ENCODE measurements at regions not wholly inside any gene's neighbourhood (a gene's known extent, or its start where the extent isn't known, plus 50 kb on each side); places are given as distances from the start of the nearest gene placed in this dataset.
A peak's percentile ranks its signal among the peaks of the same experiment; 100 is the strongest.

GRCh38 chr1:60137406-60137805 is 63.8 kb upstream of the C1orf87 start:
- no peak overlapping the region for H3K9ac ChIP-seq (ENCODE audit: insufficient read length)
- H3K4me3 ChIP-seq = no peak overlapping the region
- DNase-seq (ENCODE audit: low read depth, low spot score) = no peak
- H3K36me3 ChIP-seq (ENCODE audit: insufficient read depth, low read length) = no peaks in the 10 kb centered on the region
- no peak for TF ChIP-seq POLR2AphosphoS5 (IDR thresholded peaks at IDR 0.05; ENCODE audit: borderline replicate concordance, low read depth, low read length)
- no peak for TF ChIP-seq EZH2 (IDR thresholded peaks at IDR 0.05)
- no peak for TF ChIP-seq FOXP2 (optimal IDR thresholded peaks at IDR 0.05; ENCODE audit: control extremely low read depth, extremely low read length, insufficient read depth)
- H3K27ac ChIP-seq = no peak overlapping the region
- H3K9me3 ChIP-seq (ENCODE audit: low read depth, low read length) = no peaks in the 10 kb centered on the region

DNA sequence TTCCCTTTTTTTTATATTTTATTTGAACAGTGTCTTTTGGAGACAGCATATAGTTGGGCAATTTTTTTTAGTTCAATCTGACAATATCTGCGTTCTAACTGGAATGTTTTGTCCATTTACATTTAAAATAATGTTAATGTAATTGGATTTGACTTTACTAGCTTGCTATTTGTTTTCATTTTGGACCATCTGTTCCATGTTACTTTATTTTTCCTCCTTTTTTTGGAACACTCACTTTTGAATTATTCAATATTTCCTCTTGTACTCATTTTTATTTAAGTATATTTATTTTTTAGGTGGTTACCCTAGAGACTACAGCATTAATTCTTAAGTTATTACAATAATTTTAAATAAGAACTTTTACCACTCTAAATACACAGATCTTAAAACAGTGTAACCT is 62.8 kb upstream of the C1orf87 start:
- no peak for DNase-seq (ENCODE audit: low read depth, low spot score)
- Histone ChIP-seq H3K9me3 (ENCODE audit: low read depth, low read length) (no peaks in the 10 kb centered on the region), H3K36me3 (ENCODE audit: insufficient read depth, low read length) (no peaks in the 10 kb centered on the region), H3K4me3 (no peak overlapping the region), H3K27ac (no peak overlapping the region), H3K9ac (ENCODE audit: insufficient read length) (no peak overlapping the region)
- TF ChIP-seq FOXP2 (optimal IDR thresholded peaks at IDR 0.05; ENCODE audit: control extremely low read depth, extremely low read length, insufficient read depth) (no peak), POLR2AphosphoS5 (IDR thresholded peaks at IDR 0.05; ENCODE audit: borderline replicate concordance, low read depth, low read length) (no peak)

- no peak overlapping the region for H3K4me3 ChIP-seq
- H3K36me3 ChIP-seq (ENCODE audit: insufficient read depth, low read length) = no peaks in the 10 kb centered on the region
- no peak overlapping the region for H3K9ac ChIP-seq (ENCODE audit: insufficient read length)
- TF ChIP-seq EZH2 (IDR thresholded peaks at IDR 0.05) (no peak), POLR2AphosphoS5 (IDR thresholded peaks at IDR 0.05; ENCODE audit: borderline replicate concordance, low read depth, low read length) (no peak), FOXP2 (optimal IDR thresholded peaks at IDR 0.05; ENCODE audit: control extremely low read depth, extremely low read length, insufficient read depth) (no peak)
- no peaks in the 10 kb centered on the region for H3K9me3 ChIP-seq (ENCODE audit: low read depth, low read length)
- no peak for DNase-seq (ENCODE audit: low read depth, low spot score)
- no peak overlapping the region for H3K27ac ChIP-seq
Measured at GRCh38 chr1:60134716-60135115, 61.1 kb upstream of the C1orf87 start.

DNA sequence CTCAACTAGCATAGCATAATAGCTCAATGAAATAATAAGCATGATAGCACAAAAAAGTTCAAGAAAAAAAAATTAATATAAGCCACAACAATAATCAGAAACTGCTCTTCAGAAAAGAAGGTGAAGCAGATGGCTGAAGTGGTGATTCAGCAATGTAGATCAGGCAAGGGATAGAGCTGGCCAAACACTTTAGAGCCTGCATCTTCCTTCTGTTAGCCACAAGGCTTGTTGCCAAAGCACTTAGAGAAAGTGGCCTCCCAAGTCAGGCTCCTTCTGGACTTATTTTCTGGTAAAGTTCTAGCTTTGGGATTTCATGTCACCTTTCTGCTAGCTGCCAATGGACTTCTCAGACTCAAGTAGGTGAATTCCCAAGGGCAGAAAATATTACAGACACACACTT is 60.3 kb upstream of the C1orf87 start:
- Histone ChIP-seq H3K9ac (ENCODE audit: insufficient read length) (no peak overlapping the region), H3K36me3 (ENCODE audit: insufficient read depth, low read length) (no peaks in the 10 kb centered on the region), H3K27ac (peak overlapping the region; percentile 89), H3K9me3 (ENCODE audit: low read depth, low read length) (no peaks in the 10 kb centered on the region), H3K4me3 (peak overlapping the region; percentile 67)
- no peak for DNase-seq (ENCODE audit: low read depth, low spot score)
- TF ChIP-seq POLR2AphosphoS5 (IDR thresholded peaks at IDR 0.05; ENCODE audit: borderline replicate concordance, low read depth, low read length) (no peak), EZH2 (IDR thresholded peaks at IDR 0.05) (no peak), FOXP2 (optimal IDR thresholded peaks at IDR 0.05; ENCODE audit: control extremely low read depth, extremely low read length, insufficient read depth) (no peak)

DNA sequence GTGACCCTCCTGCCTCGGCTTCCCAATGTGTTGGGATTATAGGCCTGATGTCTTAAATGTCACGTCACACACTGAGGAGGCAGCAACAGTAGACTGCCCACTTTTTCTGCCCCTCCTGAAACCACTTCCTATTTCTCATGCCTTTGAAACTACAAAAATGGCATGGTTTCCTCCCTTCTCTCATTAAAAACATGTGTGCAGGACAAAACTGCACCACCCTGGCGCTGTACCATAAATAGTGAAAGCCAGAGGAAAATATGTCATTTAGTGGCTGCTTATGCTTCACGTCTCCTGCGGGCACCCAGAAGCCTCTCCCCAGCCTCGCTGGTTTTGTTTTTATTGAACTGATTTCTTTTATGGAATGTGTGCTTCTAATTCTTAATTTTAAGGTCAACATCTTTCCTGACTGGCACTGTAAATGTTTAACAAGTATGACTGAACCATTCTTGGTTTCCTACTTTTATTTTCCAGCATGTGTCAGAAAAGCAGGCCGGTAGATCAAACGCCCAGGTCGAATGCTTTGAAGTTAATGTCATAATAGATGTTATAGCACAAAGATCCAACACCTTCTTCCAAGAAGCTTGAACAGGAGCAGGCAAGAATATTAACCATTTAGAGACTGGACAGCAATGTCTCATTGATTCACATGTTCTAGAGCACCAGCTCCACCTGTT is 59.6 kb upstream of the C1orf87 start:
- Histone ChIP-seq H3K9me3 (ENCODE audit: low read depth, low read length) (no peaks in the 10 kb centered on the region), H3K9ac (ENCODE audit: insufficient read length) (no peak overlapping the region), H3K27ac (peak overlapping the region; percentile 89), H3K36me3 (ENCODE audit: insufficient read depth, low read length) (no peaks in the 10 kb centered on the region), H3K4me3 (peak overlapping the region; percentile 67)
- TF ChIP-seq POLR2AphosphoS5 (IDR thresholded peaks at IDR 0.05; ENCODE audit: borderline replicate concordance, low read depth, low read length) = no peak
- DNase-seq (ENCODE audit: low read depth, low spot score) = peak; percentile 73

DNA sequence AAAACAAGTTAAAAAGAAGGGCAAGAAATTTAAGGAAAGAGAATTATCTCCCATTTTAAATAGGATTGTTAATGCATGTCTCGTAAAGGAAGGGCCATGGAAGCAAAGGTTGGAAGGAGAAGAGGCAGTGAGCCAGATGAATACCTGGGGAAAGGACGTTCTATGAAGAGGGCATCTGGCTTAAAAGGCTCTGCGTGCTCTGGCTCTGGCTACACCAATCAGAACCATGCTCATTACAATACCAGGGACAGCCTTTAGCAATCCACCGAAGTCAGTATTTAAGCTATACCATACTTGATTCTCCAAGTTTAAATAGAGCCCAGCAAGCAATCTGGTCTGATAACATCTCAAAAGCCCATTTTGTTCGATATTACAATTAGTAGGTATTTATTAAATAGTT is 58.5 kb upstream of the C1orf87 start:
- no peak for DNase-seq (ENCODE audit: low read depth, low spot score)
- no peaks in the 10 kb centered on the region for H3K9me3 ChIP-seq (ENCODE audit: low read depth, low read length)
- H3K27ac ChIP-seq = no peak overlapping the region
- H3K36me3 ChIP-seq (ENCODE audit: insufficient read depth, low read length) = no peaks in the 10 kb centered on the region
- no peak overlapping the region for H3K4me3 ChIP-seq
- TF ChIP-seq FOXP2 (optimal IDR thresholded peaks at IDR 0.05; ENCODE audit: control extremely low read depth, extremely low read length, insufficient read depth) (no peak), EZH2 (IDR thresholded peaks at IDR 0.05) (no peak), POLR2AphosphoS5 (IDR thresholded peaks at IDR 0.05; ENCODE audit: borderline replicate concordance, low read depth, low read length) (no peak)
- H3K9ac ChIP-seq (ENCODE audit: insufficient read length) = no peak overlapping the region

GRCh38 chr1:60130703-60131102 is 57.1 kb upstream of the C1orf87 start:
- no peak for TF ChIP-seq EZH2 (IDR thresholded peaks at IDR 0.05)
- TF ChIP-seq POLR2AphosphoS5 (IDR thresholded peaks at IDR 0.05; ENCODE audit: borderline replicate concordance, low read depth, low read length) = no peak
- TF ChIP-seq FOXP2 (optimal IDR thresholded peaks at IDR 0.05; ENCODE audit: control extremely low read depth, extremely low read length, insufficient read depth) = no peak
- Histone ChIP-seq H3K4me3 (no peak overlapping the region), H3K36me3 (ENCODE audit: insufficient read depth, low read length) (no peaks in the 10 kb centered on the region), H3K27ac (no peak overlapping the region), H3K9me3 (ENCODE audit: low read depth, low read length) (no peaks in the 10 kb centered on the region), H3K9ac (ENCODE audit: insufficient read length) (no peak overlapping the region)
- no peak for DNase-seq (ENCODE audit: low read depth, low spot score)

DNA sequence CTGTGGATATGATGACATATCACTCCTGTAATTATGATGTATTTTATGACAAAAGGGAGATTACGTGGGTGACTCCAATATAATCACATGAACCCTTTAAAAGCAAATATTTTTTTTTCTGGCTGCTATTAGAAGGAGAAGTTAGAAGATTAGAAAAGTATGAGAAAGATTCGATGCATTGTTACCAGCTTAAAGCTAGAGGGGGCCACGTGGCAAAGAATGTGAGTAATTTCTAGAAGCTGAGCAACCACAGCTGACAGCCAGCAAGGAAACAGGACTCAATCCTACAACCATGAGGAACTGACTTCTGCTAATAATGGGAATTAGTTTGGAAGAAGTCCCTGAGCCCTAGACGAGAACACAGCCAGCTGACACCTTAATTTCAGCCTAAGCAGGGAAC is 56.3 kb upstream of the C1orf87 start:
- H3K27ac ChIP-seq = no peak overlapping the region
- H3K36me3 ChIP-seq (ENCODE audit: insufficient read depth, low read length) = no peaks in the 10 kb centered on the region
- H3K4me3 ChIP-seq = no peak overlapping the region
- no peak for DNase-seq (ENCODE audit: low read depth, low spot score)
- TF ChIP-seq POLR2AphosphoS5 (IDR thresholded peaks at IDR 0.05; ENCODE audit: borderline replicate concordance, low read depth, low read length) = no peak
- TF ChIP-seq FOXP2 (optimal IDR thresholded peaks at IDR 0.05; ENCODE audit: control extremely low read depth, extremely low read length, insufficient read depth) = no peak
- TF ChIP-seq EZH2 (IDR thresholded peaks at IDR 0.05) = no peak
- H3K9me3 ChIP-seq (ENCODE audit: low read depth, low read length) = no peaks in the 10 kb centered on the region
- H3K9ac ChIP-seq (ENCODE audit: insufficient read length) = no peak overlapping the region

GRCh38 chr1:60126723-60127122 is 53.2 kb upstream of the C1orf87 start:
- Histone ChIP-seq H3K4me3 (no peak overlapping the region), H3K36me3 (ENCODE audit: insufficient read depth, low read length) (no peaks in the 10 kb centered on the region)
- DNase-seq (ENCODE audit: low read depth, low spot score) = no peak

More at GRCh38 chr1:60126723-60127122, 53.2 kb upstream of the C1orf87 start:
- Histone ChIP-seq H3K27ac (no peak overlapping the region), H3K9me3 (ENCODE audit: low read depth, low read length) (no peaks in the 10 kb centered on the region), H3K9ac (ENCODE audit: insufficient read length) (no peak overlapping the region)
- no peak for TF ChIP-seq POLR2AphosphoS5 (IDR thresholded peaks at IDR 0.05; ENCODE audit: borderline replicate concordance, low read depth, low read length)
- TF ChIP-seq EZH2 (IDR thresholded peaks at IDR 0.05) = no peak
- TF ChIP-seq FOXP2 (optimal IDR thresholded peaks at IDR 0.05; ENCODE audit: control extremely low read depth, extremely low read length, insufficient read depth) = no peak

Data from SK-N-MC (cell line).